GM21825 (cell line): ENCODE measurements at regions not wholly inside any gene's neighbourhood (a gene's known extent, or its start where the extent isn't known, plus 50 kb on each side); places are given as distances from the start of the nearest gene placed in this dataset.
"Not testable (repeated sequence)": the region's sequence is repeated elsewhere in the genome, so short reads cannot be mapped to it uniquely, and the experiment has no call there.

ENCODE experiments used
- ATAC-seq: cut with Tn5 transposase; IDR thresholded peaks from one replicate; pipeline ENCODE4 v1.9.1; 2021; ENCODE audit warnings: mild to moderate bottlenecking, moderate library complexity; ENCODE audit not compliant: unreplicated experiment

GRCh38 chr13:18248533-18249240 is 932.9 kb downstream of the TUBA3C start:
- ATAC-seq = not testable (repeated sequence)

GRCh38 chr13:18240086-18240485 is 941.5 kb downstream of the TUBA3C start:
- ATAC-seq = not testable (repeated sequence)

DNA sequence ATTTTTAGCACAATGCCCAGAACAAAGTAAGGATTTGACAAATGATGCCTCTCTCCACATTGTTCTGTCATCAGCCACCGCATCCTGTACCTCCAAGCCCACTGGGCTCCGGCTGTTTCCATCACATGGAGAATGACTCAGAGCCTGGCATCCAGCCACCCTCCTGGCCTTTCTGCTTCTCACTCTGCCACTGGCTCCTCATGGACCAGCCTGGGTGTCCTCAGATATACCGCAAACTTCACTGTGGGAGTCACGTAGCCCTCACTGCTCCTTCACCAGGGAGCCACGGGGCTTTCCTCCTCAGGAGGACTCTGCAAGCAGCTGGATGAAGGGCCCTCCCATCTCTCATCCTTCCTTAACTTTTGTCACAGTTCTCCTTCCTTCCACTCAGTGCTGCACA is 943.0 kb downstream of the TUBA3C start:
- ATAC-seq = not testable (repeated sequence)

DNA sequence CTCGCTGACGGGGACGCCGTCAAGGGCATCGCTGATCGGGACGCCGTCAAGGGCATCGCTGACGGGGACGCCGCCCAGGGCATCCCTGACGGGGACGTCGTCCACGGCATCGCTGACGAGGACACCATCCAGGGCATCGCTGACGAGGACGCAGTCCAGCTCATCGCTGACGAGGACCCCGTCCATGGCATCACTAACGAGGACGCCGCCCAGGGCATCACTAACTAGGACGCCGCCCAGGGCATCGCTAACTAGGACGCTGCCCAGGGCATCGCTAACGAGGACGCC is 945.2 kb downstream of the TUBA3C start:
- no peak for ATAC-seq

- no peak for ATAC-seq
Measured at GRCh38 chr13:18235756-18236527, 945.7 kb downstream of the TUBA3C start.

- ATAC-seq = no peak
Measured at GRCh38 chr13:18235172-18235571, 946.5 kb downstream of the TUBA3C start.

GRCh38 chr13:18234451-18234850 is 947.2 kb downstream of the TUBA3C start:
- not testable (repeated sequence) for ATAC-seq

DNA sequence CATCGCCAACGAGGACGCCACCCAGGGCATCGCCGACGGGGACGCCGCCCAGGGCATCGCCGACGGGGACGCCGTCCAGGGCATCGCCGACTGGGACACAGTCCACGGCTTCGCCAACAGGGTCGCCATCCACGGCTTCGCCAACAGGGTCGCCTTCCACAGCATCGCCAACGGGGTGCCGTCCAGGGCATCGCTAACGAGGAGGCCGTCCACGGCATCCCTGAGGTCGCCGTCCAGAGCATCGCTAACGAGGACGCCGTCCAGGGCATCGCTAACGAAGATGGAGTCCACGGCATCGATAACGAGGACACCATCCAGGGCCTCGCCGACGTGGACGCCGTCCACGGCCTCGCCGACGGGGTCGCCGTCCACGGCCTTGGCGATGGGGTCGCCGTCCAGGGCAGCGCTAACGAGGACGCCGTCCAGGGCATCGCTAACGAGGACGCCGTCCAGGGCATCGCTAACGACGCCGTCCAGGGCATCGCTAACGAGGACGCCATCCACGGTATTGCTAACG is 947.8 kb downstream of the TUBA3C start:
- ATAC-seq = no peak

GRCh38 chr13:18232994-18233782 is 948.4 kb downstream of the TUBA3C start:
- no peak for ATAC-seq

GRCh38 chr13:18232298-18232993 is 949.2 kb downstream of the TUBA3C start:
- no peak for ATAC-seq

DNA sequence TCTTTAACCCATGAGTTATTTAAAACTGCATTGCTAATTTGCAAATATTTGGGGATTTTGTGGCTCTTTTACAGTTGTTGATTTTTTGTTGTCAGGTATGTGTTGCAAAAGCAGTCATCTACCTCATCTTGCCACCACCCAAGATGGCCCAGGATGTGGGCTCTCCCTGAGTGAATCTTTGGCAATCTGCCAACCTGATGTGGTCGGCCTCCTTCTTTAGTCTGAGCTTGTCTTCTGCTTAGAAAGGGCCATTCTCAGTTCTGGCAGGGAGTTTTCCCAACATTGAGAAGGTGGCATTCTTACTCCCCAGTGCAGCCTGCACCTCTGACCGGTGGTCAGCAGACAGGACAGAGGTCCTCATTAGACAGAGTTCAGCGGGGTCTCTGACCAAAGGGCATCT is 957.2 kb downstream of the TUBA3C start:
- ATAC-seq = not testable (repeated sequence)

- ATAC-seq = not testable (repeated sequence)
Measured at GRCh38 chr13:18214689-18215088, 966.9 kb downstream of the TUBA3C start.

- not testable (repeated sequence) for ATAC-seq
Measured at GRCh38 chr13:18213511-18213910, 968.1 kb downstream of the TUBA3C start.

DNA sequence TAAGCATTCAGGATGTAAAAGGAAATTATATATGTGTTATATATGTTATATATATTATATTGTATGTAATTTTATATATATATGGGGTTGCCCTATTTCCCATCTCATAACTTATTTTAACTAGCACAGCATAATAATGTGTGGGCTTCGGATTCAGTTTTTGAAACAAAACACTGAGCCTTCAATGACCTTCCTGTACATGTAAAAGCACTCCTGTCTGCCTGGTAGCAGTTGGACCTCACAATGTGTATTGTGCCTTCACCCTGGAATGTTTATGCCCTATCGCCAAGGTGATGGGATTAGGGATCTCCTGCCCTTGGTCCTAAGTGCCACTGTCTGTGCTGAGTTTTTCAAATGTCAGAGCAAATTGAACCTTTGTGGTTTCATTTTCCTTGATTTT is 968.8 kb downstream of the TUBA3C start:
- ATAC-seq = peak; percentile 69

DNA sequence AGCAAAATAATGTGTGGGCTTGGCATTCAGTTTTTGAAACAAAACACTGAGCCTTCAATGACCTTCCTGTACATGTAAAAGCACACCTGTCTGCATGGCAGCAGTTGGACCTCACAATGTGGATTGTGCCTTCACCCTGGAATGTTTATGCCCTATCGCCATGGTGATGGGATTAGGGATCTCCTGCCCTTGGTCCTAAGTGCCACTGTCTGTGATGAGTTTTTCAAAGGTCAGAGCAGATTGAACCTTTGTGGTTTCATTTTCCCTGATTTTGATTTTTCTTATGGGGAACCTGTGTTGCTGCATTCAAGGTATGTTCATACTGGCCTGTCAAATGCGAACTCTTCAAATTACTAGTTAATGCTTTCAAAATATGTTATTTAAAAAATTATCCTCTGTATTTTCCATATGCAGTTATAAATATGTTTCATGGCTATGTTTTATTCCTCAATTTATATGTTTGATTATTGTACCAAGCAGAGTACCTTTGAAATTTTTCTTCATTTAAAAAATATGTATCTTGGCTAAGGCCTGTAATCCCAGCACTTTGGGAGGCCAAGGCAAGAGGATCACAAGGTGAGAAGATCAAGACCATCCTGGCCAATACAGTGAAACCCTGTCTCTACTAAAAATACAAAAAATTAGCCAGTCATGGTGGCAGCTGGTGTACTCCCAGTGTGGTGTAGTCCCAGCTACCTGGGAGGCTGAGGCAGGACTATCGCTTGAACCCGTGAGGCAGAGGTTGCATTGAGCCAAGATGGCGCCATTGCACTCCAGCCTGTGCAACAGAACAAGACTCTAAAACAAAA is 969.7 kb downstream of the TUBA3C start:
- ATAC-seq = peak; percentile 62

DNA sequence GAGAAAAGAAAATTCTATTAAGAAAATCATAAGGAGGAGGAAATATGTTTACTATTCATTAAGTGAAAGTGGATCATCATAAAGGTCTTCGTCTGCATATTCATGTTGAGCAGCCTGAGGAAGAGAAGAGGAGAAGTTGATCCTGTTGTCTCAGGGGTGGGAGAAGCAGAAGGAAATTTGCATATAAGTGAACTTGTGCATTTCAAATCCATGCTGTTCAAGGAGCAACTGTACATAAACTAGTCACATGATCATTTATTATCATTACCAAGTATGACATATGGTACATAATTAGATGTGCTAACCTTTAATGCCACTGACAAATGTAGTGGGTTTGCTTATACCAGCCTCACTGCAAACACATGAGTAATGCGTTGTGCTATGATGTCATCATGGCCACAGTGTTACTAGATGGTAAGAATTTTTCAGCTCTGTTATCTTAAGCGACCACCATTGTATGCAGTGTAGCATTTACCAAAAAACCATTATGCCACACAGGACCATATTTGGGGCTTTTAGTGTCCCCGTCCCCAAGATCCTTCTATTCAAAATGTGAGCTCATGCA is 976.9 kb downstream of the TUBA3C start:
- ATAC-seq = not testable (repeated sequence)

DNA sequence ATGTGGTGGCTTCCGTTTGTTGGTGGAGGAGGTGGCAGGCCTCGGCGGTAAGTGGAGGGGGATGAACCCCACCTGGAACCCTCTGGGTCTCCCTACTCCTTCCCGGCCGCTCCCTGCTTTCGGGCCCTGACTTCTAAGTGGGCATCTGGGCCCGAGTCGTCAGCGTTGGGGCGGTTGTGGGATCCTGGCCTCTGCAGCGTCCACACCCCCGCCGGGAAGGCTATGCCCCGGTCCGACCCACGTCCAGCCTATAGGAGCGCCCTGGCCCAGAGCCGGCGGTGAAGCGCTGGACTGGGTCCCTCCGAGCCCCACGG is 986.3 kb downstream of the TUBA3C start:
- ATAC-seq = not testable (repeated sequence)

- ATAC-seq = not testable (repeated sequence)
Measured at GRCh38 chr13:18194631-18195364, 986.8 kb downstream of the TUBA3C start.

DNA sequence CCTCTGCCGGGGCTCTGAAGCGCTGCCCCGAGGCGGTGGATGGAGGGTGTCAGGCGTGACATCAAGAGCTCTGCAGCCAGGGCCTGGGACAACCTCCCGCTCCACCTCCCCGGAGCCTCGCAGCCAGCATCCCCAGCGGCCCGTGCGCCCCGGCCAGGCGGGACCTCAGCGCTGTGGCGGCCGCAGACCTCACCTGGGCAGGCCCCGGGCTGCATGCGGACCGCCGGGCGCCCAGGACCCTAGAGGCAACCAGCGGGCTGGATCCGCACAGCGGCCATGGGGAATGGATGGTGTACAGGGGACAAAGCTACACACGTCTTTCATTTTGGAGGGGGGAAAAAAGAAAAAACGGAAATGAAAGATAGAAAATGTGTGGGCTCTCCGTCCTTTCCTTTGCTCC is 987.5 kb downstream of the TUBA3C start:
- ATAC-seq = not testable (repeated sequence)
